ENCODE measurements at regions not wholly inside any gene's neighbourhood (a gene's known extent, or its start where the extent isn't known, plus 50 kb on each side); places are given as distances from the start of the nearest gene placed in this dataset.

DNA sequence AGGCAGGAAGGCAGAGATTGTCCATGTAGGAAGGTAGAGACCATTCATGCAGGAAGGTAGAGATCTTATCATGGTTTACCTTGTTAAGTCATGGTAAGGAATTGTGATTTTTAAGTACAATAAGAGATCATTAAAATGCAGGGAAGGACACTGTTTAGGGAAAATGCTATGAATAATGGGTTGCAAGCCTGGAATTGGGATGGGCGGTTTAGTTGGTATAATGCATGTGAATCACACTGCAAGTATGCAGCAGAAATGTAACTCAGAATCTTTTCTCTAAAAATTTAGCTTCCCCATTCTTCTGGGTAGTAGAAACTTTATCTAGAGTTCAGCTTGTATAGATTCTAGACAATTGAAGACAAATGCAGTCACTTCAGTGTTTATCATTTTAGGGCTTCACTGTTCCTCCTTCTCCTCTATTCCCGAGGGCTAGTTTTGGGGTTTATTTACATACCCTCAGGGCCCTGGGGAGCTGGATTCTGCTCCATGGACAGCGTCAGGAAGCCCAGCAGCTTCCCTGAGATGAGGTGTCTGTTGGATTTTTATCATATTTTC lies 212.0 kb downstream of the SREK1 start:
- Histone ChIP-seq H3K9ac (ENCODE audit: low read depth, low read length, poor library complexity, severe bottlenecking) (no peak overlapping the region), H3F3A (ENCODE audit: low read depth) (no peaks in the 10 kb centered on the region), H3K9me3 (ENCODE audit: insufficient read depth, low read depth, low read length) (no peaks in the 10 kb centered on the region), H3K36me3 (ENCODE audit: insufficient read depth, low read length) (no peaks in the 10 kb centered on the region), H3K4me1 (ENCODE audit: insufficient read depth, low read length, poor library complexity, severe bottlenecking) (peaks cover 7% of the 10 kb centered on the region), H3K4me3 (ENCODE audit: low read length, poor library complexity, severe bottlenecking) (no peak overlapping the region), H3K79me2 (ENCODE audit: insufficient read depth, low read length) (no peaks in the 10 kb centered on the region), H3K27me3 (ENCODE audit: insufficient read depth, low read length, poor library complexity, severe bottlenecking) (no peaks in the 10 kb centered on the region), H3K4me2 (ENCODE audit: low read depth, low read length, poor library complexity, severe bottlenecking) (no peak overlapping the region), H2AFZ (ENCODE audit: low read length) (no peak overlapping the region), H4K20me1 (ENCODE audit: insufficient read depth, low read length, poor library complexity, severe bottlenecking) (no peaks in the 10 kb centered on the region), H3K9me2 (replicated peaks; ENCODE audit: low read depth, low read length) (no peaks in the 10 kb centered on the region)
- TF ChIP-seq, protein P1, sequence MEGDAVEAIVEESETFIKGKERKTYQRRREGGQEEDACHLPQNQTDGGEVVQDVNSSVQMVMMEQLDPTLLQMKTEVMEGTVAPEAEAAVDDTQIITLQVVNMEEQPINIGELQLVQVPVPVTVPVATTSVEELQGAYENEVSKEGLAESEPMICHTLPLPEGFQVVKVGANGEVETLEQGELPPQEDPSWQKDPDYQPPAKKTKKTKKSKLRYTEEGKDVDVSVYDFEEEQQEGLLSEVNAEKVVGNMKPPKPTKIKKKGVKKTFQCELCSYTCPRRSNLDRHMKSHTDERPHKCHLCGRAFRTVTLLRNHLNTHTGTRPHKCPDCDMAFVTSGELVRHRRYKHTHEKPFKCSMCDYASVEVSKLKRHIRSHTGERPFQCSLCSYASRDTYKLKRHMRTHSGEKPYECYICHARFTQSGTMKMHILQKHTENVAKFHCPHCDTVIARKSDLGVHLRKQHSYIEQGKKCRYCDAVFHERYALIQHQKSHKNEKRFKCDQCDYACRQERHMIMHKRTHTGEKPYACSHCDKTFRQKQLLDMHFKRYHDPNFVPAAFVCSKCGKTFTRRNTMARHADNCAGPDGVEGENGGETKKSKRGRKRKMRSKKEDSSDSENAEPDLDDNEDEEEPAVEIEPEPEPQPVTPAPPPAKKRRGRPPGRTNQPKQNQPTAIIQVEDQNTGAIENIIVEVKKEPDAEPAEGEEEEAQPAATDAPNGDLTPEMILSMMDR (conservative IDR thresholded peaks at IDR 0.05; ENCODE audit: low read length), result no peak
- TF ChIP-seq EZH2phosphoT487 (IDR thresholded peaks at IDR 0.05; ENCODE audit: borderline replicate concordance), result no peak

DNA sequence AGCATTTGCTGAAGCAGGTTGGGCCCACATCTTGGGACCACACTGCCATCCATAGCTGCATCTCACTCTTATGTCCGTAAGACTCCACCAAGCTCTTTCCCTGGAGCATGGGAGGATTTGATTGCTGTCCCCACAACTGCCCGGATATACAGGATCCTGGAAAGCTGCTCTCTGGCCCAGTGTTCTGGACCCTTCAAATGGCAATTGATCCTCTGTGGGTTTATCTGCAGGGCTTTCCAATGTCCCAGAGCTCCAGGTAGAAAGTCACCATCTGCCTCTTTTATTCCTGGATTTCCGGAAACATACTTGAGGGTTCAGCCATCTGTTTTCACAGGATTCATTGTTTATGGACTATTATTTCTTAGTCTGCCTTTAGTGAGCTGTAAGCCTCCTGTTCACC lies 214.6 kb downstream of the SREK1 start:
- no peaks in the 10 kb centered on the region for H4K20me1 ChIP-seq (ENCODE audit: insufficient read depth, low read length, poor library complexity, severe bottlenecking)
- no peaks in the 10 kb centered on the region for H3K79me2 ChIP-seq (ENCODE audit: insufficient read depth, low read length)
- H3K4me2 ChIP-seq (ENCODE audit: low read depth, low read length, poor library complexity, severe bottlenecking), result no peak overlapping the region
- H3K9me3 ChIP-seq (ENCODE audit: insufficient read depth, low read depth, low read length), result no peaks in the 10 kb centered on the region
- no peak overlapping the region for H3K4me3 ChIP-seq (ENCODE audit: low read length, poor library complexity, severe bottlenecking)
- H3K36me3 ChIP-seq (ENCODE audit: insufficient read depth, low read length), result no peaks in the 10 kb centered on the region
- peaks cover 7% of the 10 kb centered on the region for H3K4me1 ChIP-seq (ENCODE audit: insufficient read depth, low read length, poor library complexity, severe bottlenecking)
- TF ChIP-seq, protein P1 (conservative IDR thresholded peaks at IDR 0.05; ENCODE audit: low read length), result no peak
- TF ChIP-seq EZH2phosphoT487 (IDR thresholded peaks at IDR 0.05; ENCODE audit: borderline replicate concordance), result no peak
- H3K27me3 ChIP-seq (ENCODE audit: insufficient read depth, low read length, poor library complexity, severe bottlenecking), result no peaks in the 10 kb centered on the region
- H3F3A ChIP-seq (ENCODE audit: low read depth), result no peaks in the 10 kb centered on the region
- no peak overlapping the region for H2AFZ ChIP-seq (ENCODE audit: low read length)
- no peak overlapping the region for H3K9ac ChIP-seq (ENCODE audit: low read depth, low read length, poor library complexity, severe bottlenecking)
- H3K9me2 ChIP-seq (replicated peaks; ENCODE audit: low read depth, low read length), result no peaks in the 10 kb centered on the region

DNA sequence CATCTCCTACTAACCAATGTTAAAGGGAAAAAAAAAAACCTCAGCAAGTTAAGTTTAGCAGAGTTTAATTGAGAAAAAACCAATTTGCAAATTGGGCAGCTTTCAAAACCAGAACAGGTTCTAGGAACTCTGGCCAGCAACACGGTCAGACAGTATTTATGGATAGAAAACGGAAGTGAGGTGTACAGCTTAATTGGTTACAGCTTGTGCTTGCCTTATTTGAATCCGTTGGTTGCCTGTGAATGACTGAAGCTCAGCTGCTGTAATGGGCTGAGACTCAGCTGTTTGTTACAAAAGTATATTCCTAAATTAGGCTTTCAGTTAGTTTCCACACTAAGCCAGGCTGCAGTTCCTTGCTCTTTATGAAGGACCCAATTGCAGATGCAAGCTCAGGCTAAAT lies 217.0 kb downstream of the SREK1 start:
- no peak overlapping the region for H3K4me3 ChIP-seq (ENCODE audit: low read length, poor library complexity, severe bottlenecking)
- no peaks in the 10 kb centered on the region for H3F3A ChIP-seq (ENCODE audit: low read depth)
- no peaks in the 10 kb centered on the region for H3K4me1 ChIP-seq (ENCODE audit: insufficient read depth, low read length, poor library complexity, severe bottlenecking)
- H3K79me2 ChIP-seq (ENCODE audit: insufficient read depth, low read length), result no peaks in the 10 kb centered on the region
- no peaks in the 10 kb centered on the region for H4K20me1 ChIP-seq (ENCODE audit: insufficient read depth, low read length, poor library complexity, severe bottlenecking)
- no peaks in the 10 kb centered on the region for H3K27me3 ChIP-seq (ENCODE audit: insufficient read depth, low read length, poor library complexity, severe bottlenecking)
- TF ChIP-seq, protein P1 (conservative IDR thresholded peaks at IDR 0.05; ENCODE audit: low read length), result no peak
- TF ChIP-seq EZH2phosphoT487 (IDR thresholded peaks at IDR 0.05; ENCODE audit: borderline replicate concordance), result no peak
- H3K36me3 ChIP-seq (ENCODE audit: insufficient read depth, low read length), result no peaks in the 10 kb centered on the region
- H3K9me2 ChIP-seq (replicated peaks; ENCODE audit: low read depth, low read length), result no peaks in the 10 kb centered on the region
- no peak overlapping the region for H3K4me2 ChIP-seq (ENCODE audit: low read depth, low read length, poor library complexity, severe bottlenecking)
- H3K9me3 ChIP-seq (ENCODE audit: insufficient read depth, low read depth, low read length), result no peaks in the 10 kb centered on the region
- H3K9ac ChIP-seq (ENCODE audit: low read depth, low read length, poor library complexity, severe bottlenecking), result no peak overlapping the region
- no peak overlapping the region for H2AFZ ChIP-seq (ENCODE audit: low read length)
